HG03064 (cell line): ENCODE measurements at regions not wholly inside any gene's neighbourhood (a gene's known extent, or its start where the extent isn't known, plus 50 kb on each side); places are given as distances from the start of the nearest gene placed in this dataset.
"Not testable (repeated sequence)": the region's sequence is repeated elsewhere in the genome, so short reads cannot be mapped to it uniquely, and the experiment has no call there.

Experiments used
- ATAC-seq: cut with Tn5 transposase; IDR thresholded peaks from one replicate; pipeline ENCODE4 v1.9.1; 2021; ENCODE audit warnings: low read depth; ENCODE audit not compliant: unreplicated experiment

DNA sequence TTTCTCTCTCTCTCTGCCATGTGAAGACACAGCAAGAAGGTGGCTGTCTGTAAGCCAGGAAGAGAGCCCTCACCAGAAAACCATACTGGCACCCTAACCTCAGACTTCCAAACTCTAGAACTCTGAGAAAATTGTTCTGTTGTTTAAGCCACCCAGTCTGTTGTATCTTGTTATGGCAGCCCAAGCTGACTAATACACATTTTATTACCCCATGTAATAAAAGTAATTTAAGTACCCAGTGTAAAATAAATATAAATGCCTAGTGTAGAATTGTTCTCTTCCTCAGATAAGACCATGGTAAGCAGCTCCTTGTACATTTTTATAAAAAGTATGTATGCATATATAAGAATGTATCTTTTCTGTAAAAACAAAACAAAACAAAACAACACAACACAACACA, 119.7 kb downstream of the DTL start:
- no peak for ATAC-seq

- ATAC-seq: no peak
Observed at GRCh38 chr1:212157252-212157651, 121.7 kb downstream of the DTL start.

DNA sequence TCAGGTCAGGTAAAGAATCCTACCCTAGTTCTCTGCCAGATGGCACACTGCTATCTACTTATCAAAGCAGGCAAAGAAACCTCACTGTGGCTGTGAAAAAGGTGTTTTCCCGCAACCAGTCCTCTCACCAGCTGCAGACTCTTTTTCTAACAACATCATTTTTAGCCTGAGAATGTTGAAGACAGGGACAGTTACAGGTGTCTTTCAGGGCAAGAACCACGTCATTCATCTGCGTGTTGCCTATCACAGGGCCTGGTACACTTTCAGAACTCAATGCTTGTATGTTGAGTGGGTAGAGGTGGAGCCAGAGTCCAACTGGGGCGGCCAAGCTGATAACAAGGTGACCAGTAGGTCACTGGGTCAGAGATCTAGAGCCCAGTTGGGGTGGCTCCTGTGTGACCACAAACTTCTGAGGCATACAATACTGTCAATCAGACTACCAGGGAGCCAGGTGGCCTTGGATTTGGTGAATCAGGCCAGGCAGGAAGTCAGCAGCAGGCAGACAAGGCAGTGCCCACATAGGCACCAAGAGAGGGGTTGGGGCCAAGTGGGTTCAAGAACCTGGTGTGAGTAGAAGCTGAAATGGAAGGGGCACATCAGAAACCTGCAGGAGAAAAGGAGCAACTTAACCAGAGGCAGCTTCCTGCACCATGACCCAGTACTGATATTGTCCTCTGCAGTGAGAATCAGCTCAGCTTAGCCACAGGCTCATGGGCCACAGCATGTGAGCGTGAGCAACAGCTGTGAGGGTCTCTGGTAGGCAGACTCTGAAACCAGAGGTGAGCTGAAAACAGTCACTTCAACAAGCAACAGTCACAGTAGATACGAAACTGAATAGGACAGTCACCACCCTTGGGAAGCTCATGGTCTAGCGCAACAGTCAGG, 123.6 kb downstream of the DTL start:
- ATAC-seq: peak; percentile 51

GRCh38 chr1:212161231-212161781, 123.9 kb upstream of the PPP2R5A start:
- ATAC-seq: no peak

DNA sequence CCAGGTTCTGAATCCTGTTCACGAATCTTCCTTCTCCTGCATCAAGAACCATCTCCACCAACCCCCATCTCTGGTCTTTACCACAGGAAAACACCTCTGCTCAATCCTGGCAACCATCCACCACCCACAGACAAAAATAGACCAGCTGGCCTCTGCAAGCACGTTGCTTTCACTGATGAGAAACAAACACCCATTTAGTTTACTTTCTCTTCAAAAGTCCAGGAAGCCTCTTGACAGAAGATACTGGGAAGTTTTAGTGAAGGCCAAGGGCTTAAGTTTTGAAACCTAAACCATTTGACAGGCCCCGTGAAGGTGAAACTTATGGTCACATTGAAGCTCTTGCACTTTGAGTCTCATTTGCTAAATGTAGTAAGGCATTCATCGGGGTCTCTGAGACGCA, 122.6 kb upstream of the PPP2R5A start:
- ATAC-seq: peak; percentile 53

DNA sequence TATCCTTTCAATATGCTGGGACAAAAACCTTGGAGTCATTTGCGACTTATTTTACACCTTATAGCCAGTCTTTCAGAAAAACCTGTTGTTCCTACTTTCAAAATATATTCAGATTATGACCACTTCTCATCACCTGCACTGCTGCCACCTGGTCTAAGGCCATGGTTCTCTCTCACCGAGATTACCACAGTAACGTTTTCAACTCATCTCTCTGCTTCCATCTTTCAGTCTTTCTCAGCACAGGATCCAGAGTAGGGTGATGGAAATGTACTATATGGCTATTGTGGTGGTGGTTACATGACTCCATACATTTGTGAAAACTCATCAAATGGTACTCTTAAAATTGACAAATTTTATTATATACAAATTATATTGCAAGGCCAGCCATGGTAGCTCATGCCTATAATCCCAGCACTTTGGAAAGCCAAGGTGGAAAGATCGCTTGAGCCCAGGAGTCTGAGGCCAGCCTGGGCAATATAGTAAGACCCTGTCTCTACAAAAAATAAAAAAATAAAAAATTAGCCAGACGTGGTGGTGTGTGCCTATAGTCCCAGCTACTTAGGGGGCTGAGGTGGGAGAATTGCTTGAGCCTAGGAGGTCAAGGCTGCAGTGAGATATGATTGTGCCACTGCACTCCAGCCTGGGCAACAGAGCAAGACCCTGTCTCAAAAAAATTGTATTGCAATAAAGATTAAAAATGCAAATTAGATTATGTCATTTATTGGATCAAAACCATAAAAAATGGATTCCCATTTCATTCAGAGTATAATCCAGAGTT, 120.9 kb upstream of the PPP2R5A start:
- ATAC-seq: no peak

GRCh38 chr1:212166244-212166643, 119.0 kb upstream of the PPP2R5A start:
- ATAC-seq: no peak

DNA sequence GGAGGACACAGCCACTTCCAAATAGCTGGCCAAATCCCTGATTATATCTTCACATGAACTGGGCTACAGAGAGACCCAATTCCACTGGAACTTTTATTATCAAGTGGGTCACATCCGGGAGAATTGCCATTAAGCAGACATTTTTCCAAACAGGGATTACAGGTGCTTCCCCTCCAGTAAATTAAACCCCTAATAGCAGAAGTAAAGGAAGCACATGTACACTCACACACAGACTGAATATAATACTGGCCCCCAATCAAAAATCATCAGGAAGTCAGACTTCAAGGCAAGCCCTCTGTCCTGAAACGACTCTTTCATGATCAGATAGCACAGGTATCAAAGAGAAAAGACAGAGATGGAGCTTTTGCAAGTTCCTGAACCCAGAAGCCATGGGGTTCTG, 118.6 kb upstream of the PPP2R5A start:
- no peak for ATAC-seq

DNA sequence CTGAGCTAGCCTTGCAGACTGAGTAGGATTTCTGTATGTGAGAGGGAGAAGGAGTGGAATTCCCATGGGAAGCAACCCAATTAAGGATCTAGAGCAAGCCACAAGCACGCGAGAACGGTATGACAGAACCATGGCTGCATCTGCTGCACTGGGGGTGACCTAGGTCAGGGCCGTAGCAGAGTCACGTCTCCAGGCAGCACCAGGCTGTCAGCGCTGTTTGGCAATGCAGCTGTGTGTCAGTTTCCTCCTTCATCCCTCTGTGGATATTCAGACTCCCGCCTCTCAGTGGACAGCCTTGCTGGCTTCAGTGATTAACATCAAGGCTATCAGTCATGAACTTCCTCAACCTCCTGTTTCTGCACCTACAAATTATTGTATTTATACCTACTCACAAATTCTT, 118.1 kb upstream of the PPP2R5A start:
- no peak for ATAC-seq

DNA sequence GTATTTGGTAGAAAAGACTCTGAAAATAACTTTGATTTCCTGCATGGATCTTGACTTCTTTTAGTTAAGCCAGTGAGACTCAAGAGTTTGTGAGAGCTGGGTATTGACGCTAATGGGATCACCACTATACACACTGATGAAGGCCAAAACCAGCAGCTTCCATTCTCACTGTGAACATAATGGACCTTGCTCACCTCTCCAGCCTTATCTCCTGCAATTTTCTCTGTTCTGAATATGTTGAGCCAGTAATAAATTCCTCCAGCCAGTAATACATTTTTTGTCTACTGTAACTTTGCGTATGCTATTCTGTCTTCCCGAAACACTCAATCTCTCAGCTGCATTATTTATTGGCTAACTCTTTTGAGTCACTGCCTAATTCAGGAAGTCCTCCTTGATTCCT, 111.6 kb upstream of the PPP2R5A start:
- ATAC-seq: no peak

DNA sequence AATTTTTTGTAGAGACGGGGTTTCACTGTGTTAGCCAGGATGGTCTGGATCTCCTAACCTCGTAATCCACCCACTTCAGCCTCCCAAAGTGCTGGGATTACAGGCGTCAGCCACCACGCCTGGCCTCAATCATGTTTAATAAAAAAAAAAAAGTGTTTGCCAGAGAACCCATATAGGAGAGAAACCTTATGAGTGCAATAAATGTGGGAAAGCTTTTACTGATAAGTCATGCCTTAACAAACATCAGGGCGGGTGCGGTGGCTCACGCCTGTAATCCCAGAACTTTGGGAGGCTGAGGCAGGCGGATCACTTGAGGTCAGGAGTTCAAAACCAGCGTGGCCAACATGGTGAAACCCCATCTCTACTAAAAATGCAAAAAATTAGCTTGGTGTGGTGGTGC, 110.9 kb upstream of the PPP2R5A start:
- not testable (repeated sequence) for ATAC-seq

DNA sequence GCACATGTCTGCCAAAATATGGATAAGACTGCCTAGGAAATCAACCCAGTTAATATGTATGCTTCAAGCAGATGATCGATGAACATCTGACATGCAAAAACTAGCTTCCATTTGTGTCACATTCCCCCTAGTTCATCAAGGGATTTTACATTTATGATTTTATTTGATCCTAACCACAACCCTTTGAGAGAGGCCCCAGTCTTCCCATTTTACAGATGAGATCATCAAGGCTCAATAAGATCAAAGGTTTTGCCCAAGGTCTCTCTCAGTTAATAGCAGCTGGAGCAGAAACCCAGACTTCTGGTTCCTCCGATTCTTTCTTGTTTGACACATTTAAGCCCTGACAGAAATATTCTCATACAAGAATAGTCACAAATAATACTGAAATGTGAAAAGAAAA, 107.7 kb upstream of the PPP2R5A start:
- ATAC-seq: no peak

DNA sequence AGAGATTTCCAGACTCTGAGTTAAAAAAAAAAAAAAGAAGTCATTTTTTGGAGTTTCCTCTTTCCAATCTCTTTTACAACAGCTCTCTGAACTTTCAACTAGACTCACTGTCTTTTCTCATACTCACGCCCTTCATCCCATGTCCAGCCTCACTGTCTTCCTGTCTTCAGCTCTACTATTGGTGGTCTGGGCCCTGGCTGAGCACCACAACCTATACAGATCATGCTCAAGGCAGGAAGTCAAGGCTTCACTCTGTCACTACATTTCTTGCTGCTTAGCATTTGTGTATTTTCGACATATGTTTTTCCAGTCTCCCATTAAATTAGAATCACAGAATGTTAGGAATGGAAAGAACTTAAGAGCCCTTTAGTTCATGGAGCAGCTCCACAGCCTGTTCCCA, 106.4 kb upstream of the PPP2R5A start:
- no peak for ATAC-seq

DNA sequence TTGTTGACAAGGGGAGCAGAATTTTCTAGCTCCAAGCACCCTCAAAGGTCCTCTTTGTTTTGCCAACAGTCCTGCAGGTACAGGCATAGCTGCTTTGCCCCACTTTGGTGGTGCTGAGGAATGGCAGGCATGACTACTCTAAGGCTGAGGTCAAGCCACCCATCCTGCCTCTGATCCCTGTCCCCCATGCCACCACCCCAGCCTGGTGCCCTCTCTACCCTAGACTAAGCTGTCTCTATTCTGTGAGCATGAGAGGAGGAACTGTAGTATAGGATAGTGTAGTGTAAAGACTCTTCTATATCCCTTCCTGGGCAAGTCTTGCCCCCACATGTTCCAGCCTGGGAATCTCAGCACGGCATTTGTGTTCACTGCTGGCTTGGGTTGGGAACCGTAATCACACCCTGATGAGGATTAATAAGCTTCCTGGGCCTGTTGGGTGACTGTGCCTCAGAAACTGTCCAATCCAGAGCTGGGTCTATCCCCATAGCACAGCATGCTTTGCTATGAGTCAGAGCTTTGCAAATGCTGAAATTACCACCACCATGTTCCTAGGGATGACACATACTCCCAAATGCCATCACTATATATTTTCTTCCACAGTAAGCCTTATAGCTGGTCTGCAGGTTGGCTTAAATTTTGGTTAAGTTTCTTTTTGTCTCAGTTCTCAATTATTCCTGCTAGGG, 105.7 kb upstream of the PPP2R5A start:
- ATAC-seq: no peak

GRCh38 chr1:212181015-212181882, 104.0 kb upstream of the PPP2R5A start:
- ATAC-seq: no peak

GRCh38 chr1:212182171-212182570, 103.0 kb upstream of the PPP2R5A start:
- no peak for ATAC-seq

- no peak for ATAC-seq
Observed at GRCh38 chr1:212182579-212182978, 102.6 kb upstream of the PPP2R5A start.

DNA sequence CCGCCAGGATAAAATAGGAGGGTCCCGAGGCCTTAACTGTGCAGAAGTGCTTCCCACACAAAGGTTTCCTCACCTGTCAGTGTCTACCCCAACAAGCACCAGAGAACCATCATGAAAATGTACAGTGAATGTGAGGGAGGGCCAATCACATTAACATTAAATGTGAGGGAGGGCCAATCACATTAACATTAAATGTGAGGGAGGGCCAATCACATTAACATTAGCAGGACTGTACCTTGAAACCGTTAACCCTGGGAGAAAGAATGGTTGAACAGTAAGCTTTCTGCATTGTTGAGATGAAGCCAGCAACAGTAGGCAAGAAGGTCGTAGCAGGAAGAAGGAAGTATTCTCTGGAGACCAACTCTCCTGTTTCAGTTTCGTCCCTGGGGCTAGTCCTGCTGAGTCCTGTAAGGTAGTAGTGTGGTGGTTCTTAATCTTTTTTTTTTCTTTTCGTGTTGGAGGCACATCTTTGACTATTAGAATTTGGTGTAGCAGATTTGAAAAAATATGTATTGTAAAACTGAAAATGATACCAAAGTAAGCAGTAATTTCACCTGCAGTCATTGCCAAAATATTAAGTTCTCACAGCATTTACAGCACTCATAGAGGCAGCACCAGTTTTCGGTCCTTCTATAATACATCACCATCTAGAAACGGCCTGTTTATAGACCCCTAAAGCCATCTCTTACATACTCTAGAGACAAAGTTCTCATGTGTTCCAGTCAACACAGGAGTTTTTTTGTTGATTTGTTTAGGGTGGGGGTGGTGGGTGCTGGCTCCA, 98.6 kb upstream of the PPP2R5A start:
- peak; percentile 94 for ATAC-seq

DNA sequence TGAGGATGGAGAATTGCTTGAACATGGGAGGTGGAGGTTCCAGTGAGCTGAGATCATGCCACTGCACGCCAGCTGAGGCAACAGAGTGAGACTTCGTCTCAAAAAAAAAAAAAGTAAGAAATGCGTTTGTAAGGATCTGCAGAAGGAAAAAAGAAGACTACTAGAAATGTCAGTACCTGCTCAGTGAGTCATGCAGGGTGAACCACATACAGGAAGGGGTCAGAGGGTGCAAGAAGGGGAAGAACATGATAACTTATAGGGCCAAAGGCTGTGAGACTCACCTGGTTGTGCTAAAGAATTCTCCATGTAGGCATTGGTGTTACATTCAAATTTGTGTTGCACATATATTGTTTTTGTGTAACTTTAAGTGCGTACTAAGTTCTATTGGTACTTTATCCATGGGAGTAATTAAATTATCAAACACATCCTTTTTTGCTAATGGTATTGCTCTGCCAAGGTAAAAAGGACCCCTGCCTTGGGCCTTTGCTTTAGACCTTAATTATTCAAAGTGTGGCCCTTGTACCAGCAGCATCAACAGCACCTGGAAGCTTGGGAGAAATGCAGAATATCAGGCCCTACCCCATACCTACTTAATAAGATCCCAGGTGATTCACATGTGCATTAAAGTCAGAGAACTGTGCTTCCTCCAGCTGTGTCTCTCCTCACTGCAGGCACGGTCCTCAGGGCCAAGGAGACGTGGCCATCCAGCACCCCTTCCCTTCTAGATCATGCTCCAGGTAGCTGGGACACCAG, 96.4 kb upstream of the PPP2R5A start:
- ATAC-seq: no peak
